KBM-7 (cell line): ENCODE measurements at regions not wholly inside any gene's neighbourhood (a gene's known extent, or its start where the extent isn't known, plus 50 kb on each side); places are given as distances from the start of the nearest gene placed in this dataset.
"Not testable (repeated sequence)": the region's sequence is repeated elsewhere in the genome, so short reads cannot be mapped to it uniquely, and the experiment has no call there.

Source experiments
- DNase-seq: peaks from one replicate; pipeline ENCODE4 v3.0.0-alpha.2; 2015
- in situ Hi-C: fragments of 300-500 bp; cut with MboI; formaldehyde crosslinking; loops from 2 replicates; pipeline ENCODE4 v1.14.3; 2020; ENCODE audit warnings: low sequenced_read_pairs, low pct_unique_long_range_greater_than_20kb, mixed read lengths

DNA sequence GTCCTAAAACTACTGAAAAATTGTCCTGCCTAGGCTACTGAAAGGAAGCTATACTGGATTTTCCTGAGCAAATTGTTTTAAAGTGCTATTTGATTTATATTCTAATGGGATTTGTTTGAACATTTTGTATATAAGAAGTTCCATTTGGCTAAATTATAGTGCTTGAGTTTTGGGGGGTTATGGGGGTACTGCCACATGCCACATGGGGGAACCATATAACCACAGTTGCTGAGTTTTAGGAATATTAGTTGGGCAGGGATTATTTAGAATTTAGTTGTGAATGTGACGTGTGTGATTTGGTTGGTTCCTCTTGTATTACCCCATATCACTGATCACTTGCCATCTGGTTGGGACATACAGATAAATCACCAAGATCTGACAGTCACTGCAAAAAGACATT, 224.5 kb upstream of the TAPT1 start:
- in situ Hi-C loops, result no loop called here
- DNase-seq, result no peak

DNA sequence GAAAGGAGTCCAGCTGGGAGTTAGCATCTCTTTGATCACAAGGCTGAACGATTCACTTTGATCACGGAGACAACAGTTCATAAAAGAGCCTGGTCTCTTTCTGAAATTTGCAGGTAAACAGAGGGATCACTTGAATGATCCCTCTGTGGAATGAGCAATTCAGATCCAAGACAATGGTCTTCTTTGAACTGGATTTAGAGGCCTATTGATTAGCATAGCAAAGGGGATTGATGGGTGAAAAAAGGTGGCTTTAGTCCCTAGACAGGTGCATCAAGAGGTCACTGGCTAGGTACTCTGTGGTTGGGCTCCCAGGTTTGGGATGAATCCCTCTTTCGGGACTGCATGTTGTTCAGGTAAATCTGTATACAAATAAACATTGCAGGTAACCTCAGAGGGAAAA, 223.8 kb upstream of the TAPT1 start:
- in situ Hi-C loops, result no loop called here
- no peak for DNase-seq

DNA sequence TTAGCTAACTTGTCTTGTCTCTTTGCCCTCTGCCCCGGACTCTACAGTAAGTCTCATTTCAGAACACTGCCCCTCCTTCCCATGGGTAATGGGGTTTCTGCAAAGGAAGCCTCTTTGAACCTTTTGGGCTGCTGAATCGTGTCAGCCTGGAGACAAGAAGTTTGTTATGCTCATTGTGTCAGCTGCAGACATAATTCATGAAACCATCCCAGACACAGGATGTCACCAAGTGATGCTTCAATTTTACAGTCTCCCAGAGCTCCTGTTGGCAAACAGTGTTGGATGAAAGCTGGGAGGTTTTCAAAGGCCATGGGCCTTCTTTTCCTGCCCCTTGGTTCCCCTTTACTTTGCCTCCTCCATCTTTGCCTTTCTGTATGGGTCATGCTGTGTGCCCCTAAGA, 223.1 kb upstream of the TAPT1 start:
- in situ Hi-C loops, result no loop called here
- no peak for DNase-seq

DNA sequence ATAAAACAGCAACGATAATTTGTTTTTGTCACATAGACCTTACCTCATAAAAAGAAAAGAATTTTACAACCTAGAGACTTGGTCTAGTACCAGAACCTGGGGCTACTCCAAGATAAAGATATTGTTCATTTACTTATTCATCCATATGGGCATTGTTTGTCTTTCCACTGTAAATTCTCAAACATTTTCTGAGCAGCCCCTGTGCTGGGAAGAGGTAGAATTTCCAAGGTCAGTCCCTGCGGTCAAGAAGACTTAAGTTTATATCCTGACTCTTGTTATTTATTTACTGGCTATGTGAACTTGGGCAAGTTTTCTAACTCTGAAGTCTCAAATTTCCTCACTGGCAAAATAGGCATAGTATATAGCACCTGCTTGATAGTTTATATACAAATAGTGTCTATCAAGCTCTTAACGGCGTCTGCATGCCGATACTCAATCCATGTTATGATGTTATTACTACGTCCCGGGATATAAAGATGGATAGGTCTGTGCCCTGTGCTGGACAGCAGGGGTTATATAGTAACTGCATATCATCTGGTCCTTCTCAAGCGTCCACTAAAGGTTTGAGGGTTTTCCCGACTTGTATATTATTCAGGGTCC, 222.1 kb upstream of the TAPT1 start:
- DNase-seq, result no peak
- in situ Hi-C loops, result no loop called here

DNA sequence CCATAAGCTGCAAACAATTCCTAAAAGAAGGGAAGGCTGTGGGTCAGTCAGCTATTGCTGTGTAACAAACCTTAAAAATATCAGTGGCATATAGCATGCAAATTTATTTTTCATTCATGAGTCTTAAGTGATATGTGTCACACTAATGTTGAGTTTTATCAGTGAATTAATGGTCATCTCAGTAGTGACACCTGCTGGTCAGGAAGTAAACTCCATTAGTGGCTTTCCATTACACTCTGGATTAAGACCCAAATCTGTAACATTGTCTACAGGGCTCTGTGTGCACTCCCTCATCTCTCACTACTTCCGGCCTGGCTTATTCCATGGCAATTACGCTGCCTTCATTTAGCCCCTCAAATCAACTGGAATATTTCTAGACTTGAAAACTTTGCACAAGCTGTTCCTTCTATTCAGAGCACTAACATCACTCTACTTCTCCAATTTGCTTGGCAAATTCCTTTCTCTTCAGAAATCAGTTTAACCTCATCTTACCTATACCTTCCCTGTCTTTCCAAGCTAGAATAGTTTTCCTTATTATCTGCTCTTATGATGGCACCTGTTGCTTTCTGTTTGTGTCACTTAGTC, 217.3 kb upstream of the TAPT1 start:
- in situ Hi-C loops, result no loop called here
- DNase-seq, result peak; percentile 46

DNA sequence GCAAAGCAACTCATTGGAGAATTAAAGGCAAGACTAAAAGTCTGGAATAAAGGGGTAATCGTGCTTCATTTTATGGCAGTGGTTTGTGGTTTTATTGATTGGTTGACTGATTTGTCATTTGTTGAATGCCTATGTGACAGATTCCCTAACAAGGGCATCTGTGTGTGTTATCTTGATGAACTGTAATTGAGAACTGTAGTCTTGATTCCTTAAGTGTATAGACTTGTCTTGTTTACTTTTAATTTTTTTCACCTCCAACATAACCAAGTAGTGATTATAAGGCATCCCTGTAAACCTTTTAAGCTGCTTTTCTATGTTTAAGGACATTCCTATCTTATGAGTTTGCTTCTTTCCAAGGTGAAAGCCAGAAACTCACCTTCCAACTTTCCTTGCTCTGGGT, 216.0 kb upstream of the TAPT1 start:
- DNase-seq, result no peak
- in situ Hi-C loops, result no loop called here

DNA sequence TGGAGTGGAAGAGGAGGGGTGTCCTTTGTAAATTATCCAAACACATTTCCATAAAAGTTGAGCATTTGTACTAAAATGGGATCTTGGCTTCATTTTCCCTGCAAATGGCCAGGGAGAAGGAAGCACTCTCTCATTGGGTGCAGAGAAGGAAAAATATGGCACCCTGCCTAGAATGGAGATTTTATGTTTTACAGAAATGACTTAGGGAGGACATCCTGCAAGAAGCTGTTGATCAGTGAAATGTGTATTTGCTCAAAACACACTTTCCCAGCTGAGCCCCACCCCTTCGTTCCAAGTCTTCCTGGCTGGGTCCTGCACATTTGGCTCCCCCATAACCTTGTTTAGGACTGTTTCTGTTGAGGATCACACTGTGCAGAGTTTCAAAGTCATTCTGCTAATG, 213.5 kb upstream of the TAPT1 start:
- no peak for DNase-seq
- in situ Hi-C loops, result no loop called here

DNA sequence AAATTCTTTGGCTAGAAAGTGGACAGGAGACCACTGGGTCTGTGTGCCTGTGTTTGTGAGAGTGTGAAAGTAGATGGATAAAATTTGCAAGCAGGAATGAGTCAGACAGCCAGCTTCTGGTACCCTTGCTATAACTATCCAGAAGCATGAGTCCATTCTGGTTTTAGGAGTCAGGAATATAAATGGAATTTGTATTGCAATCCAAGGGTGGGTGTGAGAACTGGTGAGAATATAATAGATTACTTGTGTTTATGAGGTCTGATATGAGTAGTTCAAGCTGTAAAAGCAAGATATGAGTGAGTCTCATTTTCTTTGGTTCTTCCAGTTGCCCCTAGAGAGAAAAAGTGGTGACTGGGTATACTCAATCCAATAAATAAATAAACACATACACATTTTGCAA, 212.7 kb upstream of the TAPT1 start:
- DNase-seq, result no peak
- in situ Hi-C loops, result no loop called here

DNA sequence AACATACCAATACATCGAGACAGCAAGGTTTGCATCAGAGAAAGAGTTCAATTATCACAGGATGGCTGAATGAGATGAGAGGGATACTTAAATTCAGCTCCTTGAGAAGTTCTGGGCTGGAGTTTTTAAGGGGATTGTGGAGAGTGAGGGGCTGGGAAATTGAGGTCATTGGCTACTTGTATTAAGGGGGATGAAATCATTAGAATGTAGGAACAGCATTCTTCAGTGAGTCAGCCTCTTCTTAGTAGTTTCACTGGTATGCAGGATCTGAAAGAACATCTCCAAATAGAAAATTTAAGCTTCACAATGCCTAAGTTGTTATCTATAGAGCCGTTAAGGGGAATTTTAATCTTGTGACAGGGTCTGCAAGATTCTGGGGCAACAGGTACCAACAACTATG, 211.6 kb upstream of the TAPT1 start:
- in situ Hi-C loops, result no loop called here
- no peak for DNase-seq

DNA sequence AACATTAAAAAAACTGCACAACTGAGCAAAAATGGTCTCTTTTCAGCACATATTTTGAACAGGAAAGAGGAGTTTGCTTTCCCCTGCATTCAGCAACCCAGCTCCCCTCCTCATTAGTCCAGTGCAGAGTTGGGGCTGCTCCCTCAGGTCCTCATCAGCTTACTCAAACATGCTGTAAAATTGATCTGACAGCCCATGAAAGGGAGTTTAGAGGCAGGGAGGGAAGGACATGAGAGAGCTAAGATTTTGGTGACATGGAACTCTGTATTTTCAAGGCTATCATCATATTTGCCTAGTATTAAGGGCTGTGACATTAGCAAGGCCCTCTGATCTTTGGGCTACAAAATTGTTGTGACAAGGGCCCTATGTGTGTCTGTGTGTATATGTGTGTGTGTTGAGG, 205.6 kb upstream of the TAPT1 start:
- no peak for DNase-seq
- in situ Hi-C loops, result no loop called here

DNA sequence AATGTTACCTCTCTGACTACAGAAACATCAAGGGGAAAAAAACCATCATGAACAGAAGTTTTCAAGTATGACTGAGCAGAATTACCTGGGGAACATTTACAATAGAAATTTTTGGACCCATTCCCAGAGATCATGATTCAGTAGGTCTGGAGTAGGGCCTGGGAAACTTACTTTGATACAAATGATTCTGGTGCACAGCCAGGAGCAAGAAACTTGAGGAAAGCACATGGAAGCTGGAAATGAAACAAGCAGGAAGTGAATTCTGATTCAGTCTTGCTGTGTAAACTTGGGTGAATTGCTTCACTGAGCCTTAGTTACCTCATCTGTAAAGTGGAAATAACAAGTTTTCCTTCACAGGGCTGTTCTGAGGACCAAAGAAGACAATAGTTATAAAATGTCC, 192.5 kb upstream of the TAPT1 start:
- in situ Hi-C loops, result no loop called here
- DNase-seq, result no peak

DNA sequence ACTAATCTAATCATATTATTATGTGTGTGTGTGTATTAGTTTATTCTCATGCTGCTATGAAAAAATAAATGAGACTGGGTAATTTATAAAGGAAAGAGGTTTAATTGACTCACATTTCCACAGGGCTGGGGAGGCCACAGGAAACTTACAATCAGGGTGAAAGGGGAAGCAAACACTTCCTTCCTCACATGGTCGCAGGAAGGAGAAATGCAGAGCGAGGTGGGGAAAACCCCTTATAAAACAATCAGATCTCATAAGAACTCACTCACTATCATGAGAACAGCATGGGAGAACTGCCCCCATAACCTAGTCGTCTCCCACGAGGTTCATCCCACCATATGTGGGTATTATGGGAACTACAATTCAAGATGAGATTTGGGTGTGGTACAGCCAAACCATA, 190.9 kb upstream of the TAPT1 start:
- in situ Hi-C loops, result no loop called here

DNA sequence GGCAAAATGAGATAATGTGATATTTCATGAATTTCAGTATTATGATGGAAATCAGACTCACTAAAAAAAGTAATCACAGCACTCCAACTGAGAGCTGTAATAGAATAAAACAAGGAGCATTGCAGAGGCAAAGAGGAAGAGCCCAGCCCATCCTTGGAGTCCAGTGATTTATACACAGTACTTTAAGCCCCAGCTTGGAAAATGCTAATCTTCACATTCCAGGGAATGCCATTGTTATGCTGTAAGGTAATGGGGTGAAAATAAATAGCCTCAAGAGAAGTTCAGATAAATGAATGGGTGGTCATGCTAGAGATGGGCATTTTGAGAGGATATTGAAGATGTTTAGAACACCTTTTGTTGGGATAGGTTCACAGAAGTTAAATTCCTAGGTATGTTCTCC, 190.3 kb upstream of the TAPT1 start:
- no peak for DNase-seq
- in situ Hi-C loops, result no loop called here

More for the DNA sequence above, 190.9 kb upstream of the TAPT1 start:
- DNase-seq, result no peak

DNA sequence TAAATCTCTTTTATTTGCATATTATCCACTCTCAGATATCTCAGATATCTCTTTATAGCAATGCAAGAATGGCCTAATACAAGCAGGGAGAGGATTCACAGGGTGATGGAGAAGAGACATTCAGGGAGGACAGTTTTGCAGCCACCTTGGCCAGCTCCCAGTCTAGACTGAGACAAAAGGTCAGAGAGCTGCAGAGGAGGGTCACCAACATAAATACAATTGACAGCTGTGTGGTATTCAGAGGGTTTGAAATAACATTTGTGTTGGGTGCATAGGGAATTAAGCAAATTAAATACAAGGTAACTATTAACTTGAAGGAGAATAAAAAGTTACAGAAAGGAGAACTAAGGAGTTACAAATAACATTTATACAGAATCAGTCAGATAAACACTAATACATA, 189.5 kb upstream of the TAPT1 start:
- DNase-seq, result no peak
- in situ Hi-C loops, result no loop called here

DNA sequence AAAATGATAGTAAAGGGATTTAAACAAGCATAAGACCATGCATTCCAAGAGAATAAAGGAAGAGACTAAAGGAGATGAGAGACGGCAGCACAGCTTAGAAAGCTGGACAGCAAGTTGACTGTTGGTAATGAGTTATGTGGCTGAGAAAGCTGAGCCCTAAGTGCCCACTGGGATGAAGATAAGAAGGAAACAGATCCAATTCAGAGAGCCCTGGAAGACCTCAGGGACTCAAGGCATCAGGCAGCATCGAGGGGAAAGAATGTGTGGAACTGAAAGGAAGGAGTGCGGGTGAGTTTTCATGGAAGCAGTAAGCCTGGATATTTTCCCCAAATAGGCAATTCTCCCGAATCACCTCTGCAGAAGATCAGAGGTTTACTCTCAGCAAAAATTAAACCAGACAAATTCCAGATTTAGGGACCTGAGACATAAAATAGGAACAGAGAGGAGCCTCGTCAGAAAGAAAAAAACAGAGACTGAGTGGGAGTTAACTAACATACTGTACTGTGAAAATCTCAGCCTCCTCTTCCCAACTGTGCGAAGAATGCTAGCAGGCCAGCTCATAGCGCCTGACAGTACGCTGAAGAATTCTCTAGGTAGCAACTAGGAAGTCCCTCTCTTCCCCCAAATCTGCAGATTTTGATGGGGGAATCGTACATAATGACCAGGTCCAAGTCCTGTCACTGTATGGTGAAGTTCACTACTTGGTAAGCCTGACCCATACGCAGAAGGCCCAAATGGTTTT, 187.7 kb upstream of the TAPT1 start:
- DNase-seq, result no peak

DNA sequence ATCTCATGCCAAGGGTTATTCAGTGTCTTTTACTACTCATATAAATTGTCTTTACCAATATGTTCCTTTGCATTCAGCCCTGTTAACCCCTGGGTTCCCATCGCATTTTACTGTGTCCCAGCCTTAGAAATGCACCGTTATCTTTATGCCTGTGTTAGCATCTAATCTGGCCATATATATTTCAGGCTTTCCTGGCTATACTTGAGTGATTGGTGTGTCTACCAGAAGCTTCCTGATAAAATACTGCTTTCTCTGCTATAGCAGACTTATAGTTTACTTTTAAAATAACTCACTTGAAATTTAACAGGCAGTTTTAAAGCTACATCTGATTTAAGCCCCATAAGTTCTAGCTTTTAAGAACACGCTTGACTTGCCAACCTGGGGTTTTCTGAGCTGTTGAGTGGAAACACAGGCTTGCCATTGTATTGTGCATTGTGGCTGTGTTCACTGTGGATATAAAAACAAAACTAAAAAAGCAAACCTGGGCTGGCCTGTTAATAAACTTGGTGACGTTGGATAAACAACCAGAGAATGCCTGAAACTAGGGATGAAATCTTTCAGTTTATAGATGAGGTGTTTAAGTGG, 185.3 kb upstream of the TAPT1 start:
- in situ Hi-C loops, result no loop called here

More for the DNA sequence above, 187.7 kb upstream of the TAPT1 start:
- in situ Hi-C loops, result no loop called here

DNA sequence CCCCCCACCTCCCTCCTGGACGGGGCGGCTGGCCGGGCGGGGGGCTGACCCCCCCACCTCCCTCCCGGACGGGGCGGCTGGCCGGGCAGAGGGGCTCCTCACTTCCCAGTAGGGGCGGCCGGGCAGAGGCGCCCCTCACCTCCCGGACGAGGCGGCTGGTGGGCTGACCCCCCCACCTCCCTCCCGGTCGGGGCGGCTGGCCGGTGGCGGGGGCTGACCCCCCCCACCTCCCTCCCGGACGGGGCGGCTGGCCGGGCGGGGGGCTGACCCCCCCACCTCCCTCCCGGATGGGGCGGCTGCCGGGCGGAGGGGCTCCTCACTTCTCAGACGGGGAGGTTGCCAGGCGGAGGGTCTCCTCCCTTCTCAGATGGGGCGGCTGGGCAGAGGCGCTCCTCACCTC, 166.9 kb upstream of the TAPT1 start:
- in situ Hi-C loops, DNase-seq: not testable (repeated sequence)

More for the DNA sequence above, 185.3 kb upstream of the TAPT1 start:
- no peak for DNase-seq

DNA sequence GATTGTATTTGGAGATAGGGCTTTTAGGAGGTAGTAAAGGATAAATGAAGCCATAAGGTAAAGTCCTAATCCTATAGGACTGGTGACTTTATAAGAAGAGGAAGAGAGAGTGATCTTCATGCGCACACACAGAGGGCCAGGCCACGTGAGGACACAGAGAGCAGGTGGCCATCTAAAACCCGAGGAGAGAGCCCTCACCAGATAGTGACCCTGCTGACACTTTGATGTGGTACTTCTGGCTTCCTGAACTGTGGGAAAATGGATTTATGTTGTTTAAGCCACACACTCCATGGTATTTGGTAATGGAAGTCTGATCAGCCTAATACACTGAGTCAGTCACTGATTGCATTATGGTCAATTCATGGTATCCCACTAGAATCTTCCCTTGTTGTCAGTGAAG, 164.9 kb upstream of the TAPT1 start:
- DNase-seq, result no peak
- in situ Hi-C loops, result no loop called here

DNA sequence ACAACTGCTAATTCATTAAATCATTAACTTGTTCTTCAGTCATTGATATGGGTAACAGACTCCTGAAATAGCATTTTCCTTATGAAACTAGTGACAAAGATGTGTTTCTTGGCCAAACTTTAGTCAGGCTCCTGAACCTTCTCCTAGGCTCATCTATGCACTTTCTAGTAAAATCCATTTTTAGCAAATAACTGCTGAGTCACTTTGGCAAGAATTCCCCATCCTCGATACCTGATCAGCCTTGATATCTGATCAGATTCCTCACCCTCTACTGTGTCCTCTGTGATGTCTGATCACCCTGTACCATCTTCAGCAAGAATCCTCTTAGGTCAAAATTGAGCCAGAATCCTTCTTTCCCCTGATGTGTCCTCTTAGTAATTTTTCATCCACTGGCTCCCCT, 161.2 kb upstream of the TAPT1 start:
- in situ Hi-C loops, result no loop called here
- DNase-seq, result no peak

DNA sequence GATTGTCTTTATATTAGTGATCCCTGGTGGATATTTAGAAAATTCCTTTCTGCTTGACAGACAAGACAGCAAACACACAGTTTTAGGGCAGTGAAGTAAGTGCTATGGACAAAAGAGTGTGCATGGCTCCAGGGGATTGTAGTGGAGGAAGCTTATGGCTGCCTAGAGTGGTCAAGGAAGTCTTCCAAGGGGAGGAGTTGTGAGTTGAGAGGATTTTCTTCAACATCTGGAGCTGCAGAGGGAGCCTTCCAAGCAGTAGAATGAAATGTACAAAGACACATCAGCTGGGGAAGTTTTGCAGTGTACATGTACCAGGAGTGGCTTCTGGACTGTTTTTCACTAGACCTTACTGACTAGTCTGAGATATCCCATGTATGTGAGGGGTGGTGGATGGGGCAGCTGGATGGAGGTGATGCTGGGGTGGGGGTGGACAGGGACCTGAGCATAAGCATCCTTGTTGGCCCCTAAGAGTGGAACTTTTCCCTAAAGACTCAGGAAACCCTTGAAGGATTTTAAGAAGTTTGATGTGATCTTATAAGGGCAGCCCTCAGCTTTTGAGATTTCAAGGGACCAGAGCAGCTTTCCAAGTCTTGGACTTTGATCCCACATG, 160.5 kb upstream of the TAPT1 start:
- in situ Hi-C loops, result no loop called here
- no peak for DNase-seq
